Heart right ventricle (tissue), 16 donors: ENCODE measurements at regions not wholly inside any gene's neighbourhood (a gene's known extent, or its start where the extent isn't known, plus 50 kb on each side); places are given as distances from the start of the nearest gene placed in this dataset.

Source experiments
- ATAC-seq, 8 donors: fragments of 200-7000 bp; cut with Tn5 transposase; one replicate each; pipeline ENCODE4 v1.9.1; 2020; ENCODE audit warnings: mild to moderate bottlenecking in 8 of 8, moderate library complexity in 8 of 8, moderate number of reproducible peaks in 1 of 8
- DNase-seq, 2 donors: peaks; one replicate each; pipeline ENCODE4 v3.0.0-alpha.2; 2020
- H3K27ac ChIP-seq, 10 donors: fragments of 200-600 bp; sonication (generic) in 2 of 10; one replicate each; pipeline versions ENCODE4 v1.5.0 to v1.8.0; 2020 to 2022; ENCODE audit warnings: mild to moderate bottlenecking in 3 of 10
- H3K27me3 ChIP-seq, 7 donors: fragments of 200-600 bp; one replicate each; pipeline ENCODE4 v1.8.0; 2021 to 2022; ENCODE audit warnings: mild to moderate bottlenecking in 2 of 7
- H3K36me3 ChIP-seq, 9 donors: fragments of 200-600 bp; sonication (generic) in 1 of 9; one replicate each; pipeline versions ENCODE4 v1.5.0 to v1.8.0; 2020 to 2022; ENCODE audit warnings: mild to moderate bottlenecking in 2 of 9
- H3K4me1 ChIP-seq, 9 donors: fragments of 200-600 bp; sonication (generic) in 1 of 9; one replicate each; pipeline versions ENCODE4 v1.5.0 to v1.8.0; 2020 to 2022; ENCODE audit warnings: mild to moderate bottlenecking in 4 of 9
- H3K4me3 ChIP-seq, 10 donors: fragments of 200-600 bp; sonication (generic) in 2 of 10; one replicate each; pipeline versions ENCODE4 v1.5.0 to v1.8.0; 2020 to 2022; ENCODE audit warnings: mild to moderate bottlenecking in 7 of 10, moderate library complexity in 2 of 10
- H3K9me3 ChIP-seq, 11 donors: fragments of 200-600 bp in 10 of 11; sonication (generic) in 2 of 11; one replicate each; pipeline versions ENCODE4 v1.5.0 to v1.8.0; 2013 to 2022; ENCODE audit warnings: mild to moderate bottlenecking in 2 of 11, control low read depth in 1 of 11, moderate library complexity in 1 of 11
- CTCF ChIP-seq, 9 donors: fragments of 200-600 bp; sonication (generic) in 2 of 9; IDR thresholded peaks; one replicate each; pipeline versions ENCODE4 v1.5.0 to v1.8.0; 2021 to 2022; ENCODE audit warnings: antibody characterized with exemption in 9 of 9, mild to moderate bottlenecking in 5 of 9, moderate library complexity in 1 of 9
- WGBS, 2 donors: extraction: QIAGEN DNeasy Blood & Tissue Kit; methylation state at CpG; one replicate each; pipeline ENCODE4 v1.1.7; 2013; ENCODE audit warnings: inconsistent platforms in 1 of 2; 5-methylcytosine and 5-hydroxymethylcytosine counted together
- intact Hi-C, 10 donors: fragments of 100-400 bp; cut with DNase I; formaldehyde crosslinking; loops; one replicate each; pipeline versions ENCODE4 v1.11.1 to v1.14.2; 2022
- donor health status: Arrhythmogenic right ventricular cardiomyopathy.
- donor health status: ischemic (EF 13 %, LVEDD 7.1; RV severe dilation, severe dysfunction).
- donor health status: healthy with polysubstance abuse.
- donor health status: DM: no; HTN: yes; CAD: no.
- donor health status: DM: no; HTN: no; CAD: no.
- donor health status: ischemic (EF 25% LVEDD 6.9; RV normal size, moderate dysfunction).
- donor health status: ischemic (EF 25% LVEDD 5.7; RV mildly dilated, moderate dysfunction).
- donor health status: healthy.
- donor health status: DM: yes; HTN: yes; CAD: no.
- donor health status: Ischemic cardiomyopathy.
- donor health status: ischemic (EF 35%, LVEDD 5.7; RV mildly dilated, moderate dysfunction).
- donor health status: nonischemic (EF 11% LVEDD 7.7; RV severe dilation, severe dysfunction).
- donor health status: DM: yes; HTN: yes; CAD: no.
- donor health status: PGD.
- donor health status: ischemic (EF 29% LVEDD 5.4; RV normal size, mild dysfunction).
- donor health status: nonischemic (EF 23%, LVEDD 6.1; RV moderate dilation, normal function).

GRCh38 chrX:122421434-122422121 is 762.5 kb upstream of the GRIA3 start:
- H3K27ac ChIP-seq = peak overlapping the region in 8 of 10 donors; percentile 40 to 74 (median 64)
- WGBS, 2 donors = 50 to 61% methylated on average over 5 of the region's 5 CpGs
- ATAC-seq (peak; percentile 86 to 98 (median 94)), DNase-seq (peak in 1 of 2 donors; percentile 28)
- no peaks in the 10 kb centered on the region for H3K27me3 ChIP-seq
- no peak for TF ChIP-seq CTCF (IDR thresholded peaks at IDR 0.05)
- H3K4me3 ChIP-seq = peak overlapping the region in 4 of 10 donors; percentile 36 to 45 (median 42)
- no peaks in the 10 kb centered on the region for H3K9me3 ChIP-seq
- no peaks in the 10 kb centered on the region for H3K36me3 ChIP-seq
- intact Hi-C loops = no loop called here
- no peaks in the 10 kb centered on the region for H3K4me1 ChIP-seq

GRCh38 chrX:122422547-122422946 is 761.5 kb upstream of the GRIA3 start:
- no peak for DNase-seq
- H3K9me3 ChIP-seq = no peaks in the 10 kb centered on the region
- peak in 3 of 8 donors; percentile 54 to 80 (median 54) for ATAC-seq
- H3K4me3 ChIP-seq = peak overlapping the region in 7 of 10 donors; percentile 8 to 45 (median 36)
- H3K27ac ChIP-seq = peak overlapping the region in 8 of 10 donors; percentile 40 to 74 (median 64)
- intact Hi-C loops = no loop called here
- WGBS, 2 donors = 54 to 74% methylated on average over 2 of the region's 2 CpGs
- no peak for TF ChIP-seq CTCF (IDR thresholded peaks at IDR 0.05)
- H3K36me3 ChIP-seq = no peaks in the 10 kb centered on the region
- no peaks in the 10 kb centered on the region for H3K4me1 ChIP-seq
- no peaks in the 10 kb centered on the region for H3K27me3 ChIP-seq

- Histone ChIP-seq H3K9me3 (peaks cover 0 to 28% (median 0%) of the 10 kb centered on the region in 11 donors), H3K36me3 (no peaks in the 10 kb centered on the region), H3K27ac (peak overlapping the region in 1 of 10 donors; percentile 4), H3K27me3 (no peaks in the 10 kb centered on the region), H3K4me3 (no peak overlapping the region), H3K4me1 (no peaks in the 10 kb centered on the region)
- intact Hi-C loops = no loop called here
- 54 to 60% methylated on average over 2 of the region's 2 CpGs for WGBS, 2 donors
- no peak for DNase-seq
- ATAC-seq = peak in 1 of 8 donors; percentile 70
- no peak for TF ChIP-seq CTCF (IDR thresholded peaks at IDR 0.05)
Measured at GRCh38 chrX:122434942-122435341, 749.1 kb upstream of the GRIA3 start.

GRCh38 chrX:122439831-122440230 is 744.2 kb upstream of the GRIA3 start:
- intact Hi-C loops = no loop called here
- H3K4me3 ChIP-seq = no peak overlapping the region
- peaks cover 0 to 40% (median 0%) of the 10 kb centered on the region in 11 donors for H3K9me3 ChIP-seq
- no peaks in the 10 kb centered on the region for H3K27me3 ChIP-seq
- H3K27ac ChIP-seq = no peak overlapping the region
- no peaks in the 10 kb centered on the region for H3K36me3 ChIP-seq
- peaks cover 0 to 4% (median 0%) of the 10 kb centered on the region in 9 donors for H3K4me1 ChIP-seq
- ATAC-seq (no peak), DNase-seq (no peak)
- no peak for TF ChIP-seq CTCF (IDR thresholded peaks at IDR 0.05)
